Daoy (cell line): ENCODE measurements at regions not wholly inside any gene's neighbourhood (a gene's known extent, or its start where the extent isn't known, plus 50 kb on each side); places are given as distances from the start of the nearest gene placed in this dataset.

Experiments
- DNase-seq: peaks from one replicate; pipeline ENCODE4 v3.0.0-alpha.2; 2015; ENCODE audit warnings: low read depth

- no peak for DNase-seq
Observed at GRCh38 chr2:126482582-126483464, 173.1 kb upstream of the GYPC start.

GRCh38 chr2:126494593-126494992, 161.4 kb upstream of the GYPC start:
- DNase-seq = no peak

- no peak for DNase-seq
Observed at GRCh38 chr2:126495189-126495588, 160.8 kb upstream of the GYPC start.

DNA sequence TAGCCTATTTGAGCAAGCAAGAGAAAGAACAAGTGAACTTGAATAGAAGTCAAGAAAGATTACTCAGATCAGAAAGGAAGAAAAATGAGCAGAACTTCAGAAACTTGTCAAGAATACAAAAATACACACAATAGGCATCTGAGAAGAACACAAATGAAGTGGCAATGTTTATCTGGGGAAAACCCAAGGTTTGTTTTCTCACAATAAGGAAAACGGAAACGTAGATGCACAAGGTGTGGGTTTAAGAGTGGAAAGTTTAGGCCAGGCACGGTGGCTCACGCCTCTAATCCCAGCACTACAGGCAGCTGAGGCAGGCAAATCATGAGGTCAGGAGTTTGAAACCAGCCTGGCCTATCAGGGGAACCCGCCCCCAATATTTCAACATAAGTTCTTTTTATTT, 159.5 kb upstream of the GYPC start:
- DNase-seq = no peak

DNA sequence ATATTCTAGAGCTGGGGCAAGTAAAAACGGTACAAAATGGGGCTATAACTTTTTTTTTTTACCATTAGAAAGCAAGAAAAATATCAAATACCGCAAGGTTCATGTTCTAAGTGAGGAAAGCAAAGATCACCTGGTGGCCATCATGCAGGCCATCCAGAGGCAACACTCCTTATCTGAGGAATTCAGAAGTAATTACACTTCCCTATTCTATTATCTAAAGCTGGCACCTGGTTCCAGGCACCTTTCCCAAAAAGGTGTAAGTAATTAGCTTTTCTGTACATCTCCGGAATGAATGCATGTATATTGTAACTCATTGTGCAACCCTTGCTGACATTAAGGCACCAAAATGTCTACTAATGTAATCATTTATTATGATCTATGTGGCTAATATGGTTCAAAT, 152.5 kb upstream of the GYPC start:
- DNase-seq = no peak

DNA sequence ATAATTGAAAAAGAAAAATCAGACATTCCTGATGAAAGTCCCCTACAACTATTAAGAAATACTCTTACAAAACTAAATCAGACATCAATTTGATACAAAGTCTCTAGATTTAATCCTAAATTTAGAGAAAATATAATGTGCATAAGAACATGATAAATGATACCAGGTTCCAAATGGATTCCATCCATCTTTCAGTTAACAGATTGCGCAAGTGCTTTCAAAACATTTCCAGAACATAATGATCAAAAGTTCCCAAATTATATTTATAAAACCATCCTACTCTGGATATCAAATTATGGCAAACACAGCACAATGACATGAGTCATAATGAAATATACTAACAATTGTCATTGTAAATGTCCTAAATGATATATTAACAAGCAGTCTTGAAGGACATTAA, 151.0 kb upstream of the GYPC start:
- DNase-seq = no peak

- no peak for DNase-seq
Observed at GRCh38 chr2:126506786-126507185, 149.2 kb upstream of the GYPC start.

DNA sequence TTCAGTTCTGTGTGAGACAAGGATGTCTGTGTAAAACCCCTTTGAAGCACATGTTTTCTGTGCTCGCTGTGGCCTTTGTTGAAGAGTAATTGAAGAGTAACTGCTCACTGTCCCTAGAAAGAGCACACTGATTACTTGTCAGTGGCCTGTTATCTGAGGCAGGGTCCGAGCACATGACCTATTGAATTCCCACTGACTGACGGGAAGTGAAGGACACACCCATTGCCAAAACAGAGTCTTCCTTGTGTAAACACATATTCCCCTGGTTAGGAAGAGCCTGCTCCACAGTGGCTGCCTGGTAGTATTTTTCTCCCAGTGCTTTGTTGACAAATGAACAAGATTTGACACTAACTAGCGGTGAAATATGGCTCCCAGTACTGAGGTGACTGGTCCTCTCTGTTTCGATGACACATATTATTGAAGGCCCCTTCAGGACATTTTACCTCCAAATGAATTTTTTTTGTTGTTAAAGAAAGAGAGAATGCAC, 148.5 kb upstream of the GYPC start:
- no peak for DNase-seq

- DNase-seq = no peak
Observed at GRCh38 chr2:126510356-126510755, 145.6 kb upstream of the GYPC start.

GRCh38 chr2:126510960-126511359, 145.0 kb upstream of the GYPC start:
- DNase-seq = no peak

DNA sequence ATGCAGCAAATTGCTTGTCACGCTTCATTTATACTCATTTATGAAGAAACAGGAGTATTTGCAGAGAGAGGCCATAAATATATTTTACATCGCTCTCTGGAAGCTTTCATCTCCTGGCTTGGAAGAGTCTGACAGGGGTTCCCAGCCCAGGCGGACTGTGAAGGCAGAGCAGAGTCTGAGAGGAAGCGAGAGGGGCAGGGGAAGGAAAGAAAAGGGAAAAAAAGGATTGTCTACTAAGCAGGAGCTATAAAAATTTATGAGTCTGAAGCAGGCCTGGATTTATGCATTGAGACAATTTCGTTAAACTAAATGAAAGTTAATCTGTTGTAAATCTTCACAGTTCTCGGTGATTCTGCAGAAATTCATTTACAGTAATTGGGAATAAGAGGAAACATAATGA, 143.9 kb upstream of the GYPC start:
- no peak for DNase-seq

- DNase-seq = peak; percentile 25
Observed at GRCh38 chr2:126513033-126513432, 142.9 kb upstream of the GYPC start.

DNA sequence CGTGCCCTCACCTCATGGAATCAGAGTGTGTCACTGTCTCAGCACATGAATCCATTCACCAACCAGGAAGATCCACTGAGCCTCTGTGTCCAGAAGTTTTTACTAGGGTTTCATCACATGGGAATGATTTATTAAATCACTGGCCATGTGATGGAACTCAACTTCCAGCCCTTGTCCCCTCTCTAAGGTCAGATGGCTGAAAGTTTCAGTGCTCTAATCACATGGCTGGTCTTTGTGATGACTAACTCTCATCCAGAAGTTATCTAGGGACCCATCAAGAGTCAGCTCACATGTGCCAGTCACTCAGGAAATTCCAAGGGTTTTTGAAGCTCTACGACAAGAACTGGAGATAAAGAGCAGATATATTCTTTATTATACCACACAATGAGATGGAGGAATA, 140.5 kb upstream of the GYPC start:
- DNase-seq = no peak

DNA sequence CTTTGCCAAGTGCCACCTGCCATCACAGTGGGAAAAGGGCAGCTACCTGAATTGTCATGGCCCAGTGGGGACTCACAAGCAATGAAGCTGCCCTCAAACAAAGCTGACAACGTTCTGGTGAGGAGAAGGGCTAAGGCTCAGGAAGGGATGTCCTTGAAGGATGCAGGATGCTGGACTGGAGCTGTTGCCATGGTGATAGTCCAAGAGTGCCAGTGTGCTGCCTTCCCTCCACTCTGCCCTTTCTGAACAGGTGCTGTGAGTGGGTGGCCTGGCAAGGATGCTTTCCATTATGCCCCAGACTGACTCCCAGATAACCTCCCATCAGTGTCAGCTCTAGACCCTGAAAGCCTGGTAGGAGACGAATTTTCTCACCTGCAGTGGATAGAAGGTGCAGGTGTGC, 137.8 kb upstream of the GYPC start:
- no peak for DNase-seq

GRCh38 chr2:126527836-126528490, 128.0 kb upstream of the GYPC start:
- DNase-seq = peak; percentile 9

- DNase-seq = no peak
Observed at GRCh38 chr2:126531029-126531428, 124.9 kb upstream of the GYPC start.

- no peak for DNase-seq
Observed at GRCh38 chr2:126534478-126534877, 121.5 kb upstream of the GYPC start.

- no peak for DNase-seq
Observed at GRCh38 chr2:126535408-126535807, 120.5 kb upstream of the GYPC start.

GRCh38 chr2:126536605-126537200, 119.3 kb upstream of the GYPC start:
- no peak for DNase-seq

DNA sequence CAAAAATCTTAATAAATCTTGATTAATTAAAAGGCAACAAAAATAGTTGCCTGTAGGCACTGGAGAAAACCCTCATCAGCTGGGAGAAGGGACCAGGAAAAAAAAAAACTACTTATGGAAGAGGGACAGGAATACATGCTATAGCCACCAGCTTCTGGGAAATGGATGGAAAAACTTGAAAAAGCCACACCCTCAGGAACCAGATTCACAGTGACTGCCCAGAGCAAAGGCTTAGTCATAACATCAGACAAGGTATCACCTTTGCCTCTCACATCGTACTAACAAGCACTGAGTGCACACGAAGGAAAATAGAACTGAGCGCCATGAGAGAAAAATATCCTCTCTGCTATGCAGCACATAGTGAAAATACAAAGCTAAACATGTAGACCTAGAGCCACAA, 116.9 kb upstream of the GYPC start:
- DNase-seq = no peak

DNA sequence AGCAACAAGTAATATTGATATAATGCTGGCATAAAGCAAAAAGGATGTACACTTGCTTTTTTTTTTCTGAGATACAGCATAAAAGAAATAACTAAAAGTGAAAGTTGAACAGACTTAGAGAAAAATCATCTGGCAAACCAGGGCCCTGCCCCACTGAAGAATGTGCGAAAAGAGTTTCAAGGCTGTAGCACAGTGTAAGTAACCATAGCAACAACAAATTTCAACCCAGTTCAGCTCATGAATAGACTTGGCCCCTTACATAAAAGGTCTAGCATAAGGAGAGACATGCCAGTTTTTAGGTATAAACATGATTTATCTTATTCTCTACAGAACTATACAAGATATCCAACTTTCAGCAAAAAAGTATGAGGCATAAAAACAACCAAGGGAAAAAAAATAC, 113.7 kb upstream of the GYPC start:
- DNase-seq = no peak

GRCh38 chr2:126543081-126543480, 112.9 kb upstream of the GYPC start:
- no peak for DNase-seq

GRCh38 chr2:126558029-126558428, 97.9 kb upstream of the GYPC start:
- no peak for DNase-seq
